K562 (cell line): ENCODE measurements at regions not wholly inside any gene's neighbourhood (a gene's known extent, or its start where the extent isn't known, plus 50 kb on each side); places are given as distances from the start of the nearest gene placed in this dataset.

ENCODE experiments used
- ARID1B ChIP-seq: fragments of 450-650 bp; IDR thresholded peaks from 2 replicates; pipeline ENCODE4 v1.6.1; 2016; ENCODE audit warnings: antibody characterized with exemption, mild to moderate bottlenecking, inconsistent platforms
- ARNT ChIP-seq, 2 experiments: fragments of 450-650 bp; IDR thresholded peaks; 2 replicates each; pipeline ENCODE4 v1.6.1; 2016; ENCODE audit warnings: mild to moderate bottlenecking in 1 of 2
- CREM ChIP-seq: IDR thresholded peaks from 2 replicates; pipeline ENCODE4 v1.6.1; 2014; ENCODE audit warnings: antibody characterized with exemption, low read depth
- KAT8 ChIP-seq: fragments of 450-650 bp; IDR thresholded peaks from 2 replicates; pipeline ENCODE4 v1.6.1; 2016; ENCODE audit warnings: low read depth, mild to moderate bottlenecking
- KLF10 ChIP-seq: fragments of 250-450 bp; sonication (Bioruptor Pico); IDR thresholded peaks from 2 replicates; pipeline ENCODE4 v1.6.1; 2021; ENCODE audit warnings: matching md5 sums
- KLF16 ChIP-seq: IDR thresholded peaks from 2 replicates; pipeline ENCODE4 v1.6.1; 2016; ENCODE audit warnings: antibody characterized with exemption
- MAZ ChIP-seq, 2 experiments: fragments of 450-650 bp in 1 of 2; sonication (generic) in 1 of 2; formaldehyde crosslinking; IDR thresholded peaks in 1 of 2; conservative IDR thresholded peaks in 1 of 2; 2 replicates each; pipeline versions ENCODE4 v1.4.0 to v1.5.0; 2020; ENCODE audit warnings: mild to moderate bottlenecking in 1 of 2, missing genetic modification reagents in 1 of 2
- NR2C1 ChIP-seq, 2 experiments: fragments of 450-650 bp; IDR thresholded peaks; 2 replicates each; pipeline ENCODE4 v1.6.1; 2017; ENCODE audit warnings: mild to moderate bottlenecking in 2 of 2, antibody characterized with exemption in 1 of 2, inconsistent platforms in 1 of 2, missing compliant biosample characterization in 1 of 2, missing genetic modification characterization in 1 of 2
- POLR2A ChIP-seq: fragments of 450-650 bp; conservative IDR thresholded peaks from 2 replicates; pipeline ENCODE4 v1.6.1; 2016
- SMARCE1 ChIP-seq: fragments of 450-650 bp; IDR thresholded peaks from 2 replicates; pipeline ENCODE4 v1.7.1; 2016; ENCODE audit warnings: mild to moderate bottlenecking
- ZBTB40 ChIP-seq, 2 experiments: fragments of 450-650 bp in 1 of 2; sonication (generic) in 1 of 2; formaldehyde crosslinking in 1 of 2; IDR thresholded peaks; 2 replicates each; pipeline versions ENCODE4 v1.7.1 to v1.9.0; 2016 to 2022; ENCODE audit warnings: inconsistent platforms in 1 of 2, mild to moderate bottlenecking in 1 of 2, missing genetic modification reagents in 1 of 2
- ZFX ChIP-seq: sonication (generic); formaldehyde crosslinking; IDR thresholded peaks from 2 replicates; pipeline ENCODE4 v1.8.0; 2022; ENCODE audit warnings: mild to moderate bottlenecking, missing genetic modification reagents, moderate library complexity
- ZNF121 ChIP-seq: sonication (generic); formaldehyde crosslinking; conservative IDR thresholded peaks from 2 replicates; pipeline ENCODE4 v1.8.0; 2022; ENCODE audit warnings: missing genetic modification reagents
- ZNF140 ChIP-seq: fragments of 250-450 bp; sonication (Bioruptor Pico); IDR thresholded peaks from 2 replicates; pipeline ENCODE4 v1.8.0; 2021; ENCODE audit warnings: moderate library complexity, mild to moderate bottlenecking, inconsistent platforms

GRCh38 chr3:18051306-18051705, 308.9 kb upstream of the TBC1D5 start:
- TF ChIP-seq ZNF140 (CRISPR knock-in tag) (no peak), SMARCE1 (no peak), MAZ (CRISPR knock-in tag; conservative IDR thresholded peaks at IDR 0.05 in 1 of 2, IDR thresholded peaks at IDR 0.05 in 1 of 2) (no peak), ZFX (CRISPR knock-in tag) (no peak), ZBTB40 (IDR thresholded peaks at IDR 0.05) (no peak), ZBTB40 (CRISPR knock-in tag; IDR thresholded peaks at IDR 0.05) (no peak), ARID1B (no peak), ARNT (IDR thresholded peaks at IDR 0.05) (no peak), KAT8 (no peak), NR2C1 (IDR thresholded peaks at IDR 0.05) (no peak), NR2C1 (tag; IDR thresholded peaks at IDR 0.05) (no peak), POLR2A (no peak), CREM (no peak), KLF10 (CRISPR knock-in tag) (no peak), KLF16 (no peak), ZNF121 (CRISPR knock-in tag) (no peak)
